GM10266 (cell line): ENCODE measurements at regions not wholly inside any gene's neighbourhood (a gene's known extent, or its start where the extent isn't known, plus 50 kb on each side); places are given as distances from the start of the nearest gene placed in this dataset.

Experiments used
- DNase-seq: peaks from one replicate; pipeline ENCODE4 v3.0.0; 2012; ENCODE audit errors: extremely low spot score
- TF ChIP-seq, protein P1 (sequence below): IDR thresholded peaks from 2 replicates; pipeline ENCODE4 v1.5.1; 2012; ENCODE audit warnings: mild to moderate bottlenecking, low read depth; ENCODE audit not compliant: control insufficient read depth, insufficient read depth; ENCODE audit errors: missing control alignments

DNA sequence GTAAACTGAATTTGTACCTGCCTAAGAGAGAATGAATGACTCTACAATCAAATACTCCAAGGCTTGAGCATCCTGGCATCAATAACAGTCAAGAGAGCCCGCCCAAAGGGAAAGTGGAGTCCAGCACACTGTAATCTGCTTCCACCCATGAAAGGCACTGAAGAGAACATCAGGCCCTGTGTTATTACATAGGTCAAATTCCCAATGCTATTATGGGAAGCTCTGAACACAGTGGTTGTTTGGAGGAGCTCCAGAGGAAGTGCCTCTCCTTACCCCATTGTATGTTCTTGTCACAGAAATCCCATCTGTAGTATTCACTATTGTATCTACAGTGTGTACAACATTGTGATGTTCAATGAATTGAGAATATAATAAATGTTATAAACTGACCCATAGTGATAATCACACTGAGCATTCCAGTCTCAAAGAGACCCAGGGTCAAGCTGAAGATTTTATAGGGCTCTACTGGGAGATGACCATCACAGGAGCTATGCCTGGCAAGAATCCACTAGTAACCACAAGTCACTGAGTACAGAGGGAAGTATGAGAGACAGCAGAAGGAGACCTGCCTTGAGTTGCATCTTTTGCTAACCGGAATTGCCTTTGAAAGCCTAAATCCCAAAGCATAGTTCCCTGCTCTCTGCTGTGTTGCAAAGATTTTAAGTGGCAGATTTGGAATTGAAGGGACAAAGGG, 446.7 kb downstream of the GJA1 start:
- no peak for DNase-seq
- TF ChIP-seq, protein P1, sequence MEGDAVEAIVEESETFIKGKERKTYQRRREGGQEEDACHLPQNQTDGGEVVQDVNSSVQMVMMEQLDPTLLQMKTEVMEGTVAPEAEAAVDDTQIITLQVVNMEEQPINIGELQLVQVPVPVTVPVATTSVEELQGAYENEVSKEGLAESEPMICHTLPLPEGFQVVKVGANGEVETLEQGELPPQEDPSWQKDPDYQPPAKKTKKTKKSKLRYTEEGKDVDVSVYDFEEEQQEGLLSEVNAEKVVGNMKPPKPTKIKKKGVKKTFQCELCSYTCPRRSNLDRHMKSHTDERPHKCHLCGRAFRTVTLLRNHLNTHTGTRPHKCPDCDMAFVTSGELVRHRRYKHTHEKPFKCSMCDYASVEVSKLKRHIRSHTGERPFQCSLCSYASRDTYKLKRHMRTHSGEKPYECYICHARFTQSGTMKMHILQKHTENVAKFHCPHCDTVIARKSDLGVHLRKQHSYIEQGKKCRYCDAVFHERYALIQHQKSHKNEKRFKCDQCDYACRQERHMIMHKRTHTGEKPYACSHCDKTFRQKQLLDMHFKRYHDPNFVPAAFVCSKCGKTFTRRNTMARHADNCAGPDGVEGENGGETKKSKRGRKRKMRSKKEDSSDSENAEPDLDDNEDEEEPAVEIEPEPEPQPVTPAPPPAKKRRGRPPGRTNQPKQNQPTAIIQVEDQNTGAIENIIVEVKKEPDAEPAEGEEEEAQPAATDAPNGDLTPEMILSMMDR = no peak

DNA sequence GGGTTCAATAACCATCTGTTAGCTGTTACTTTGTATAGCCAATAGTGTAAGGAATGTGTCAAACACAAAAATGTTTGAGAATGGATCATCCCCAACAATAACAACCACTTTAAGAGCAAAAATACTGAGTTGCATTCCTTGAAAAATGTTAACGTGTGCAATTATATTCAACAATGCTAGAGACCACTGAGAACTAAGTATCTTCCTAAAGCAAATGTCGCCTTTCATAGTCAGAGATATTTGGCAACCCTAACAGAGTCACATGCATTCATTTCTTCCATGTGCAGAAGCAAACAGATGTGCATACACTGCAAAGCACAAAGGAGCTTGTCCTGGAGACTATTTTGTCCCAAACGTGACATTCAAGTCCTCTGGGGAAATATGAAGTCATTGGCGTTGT, 448.6 kb downstream of the GJA1 start:
- no peak for DNase-seq
- TF ChIP-seq, protein P1 = no peak

DNA sequence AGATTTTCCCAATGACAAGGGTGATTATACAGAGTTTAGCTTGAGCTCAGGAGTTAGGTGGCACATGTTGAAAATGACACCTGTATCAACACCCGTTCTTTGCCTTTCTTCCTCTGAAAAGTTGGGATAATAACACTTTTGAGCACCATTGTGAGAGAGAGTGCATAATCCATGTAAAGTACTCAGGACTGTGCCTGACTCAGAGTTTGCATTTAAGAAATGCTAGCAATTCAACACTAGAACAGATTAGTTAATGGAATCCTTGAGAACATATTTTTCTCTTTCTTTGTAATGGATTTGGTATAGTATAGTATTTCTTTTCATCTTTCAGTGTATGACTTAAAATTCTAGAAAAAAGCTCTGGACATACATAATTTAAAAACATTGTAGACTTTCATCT, 449.2 kb downstream of the GJA1 start:
- TF ChIP-seq, protein P1 = no peak
- DNase-seq = no peak

DNA sequence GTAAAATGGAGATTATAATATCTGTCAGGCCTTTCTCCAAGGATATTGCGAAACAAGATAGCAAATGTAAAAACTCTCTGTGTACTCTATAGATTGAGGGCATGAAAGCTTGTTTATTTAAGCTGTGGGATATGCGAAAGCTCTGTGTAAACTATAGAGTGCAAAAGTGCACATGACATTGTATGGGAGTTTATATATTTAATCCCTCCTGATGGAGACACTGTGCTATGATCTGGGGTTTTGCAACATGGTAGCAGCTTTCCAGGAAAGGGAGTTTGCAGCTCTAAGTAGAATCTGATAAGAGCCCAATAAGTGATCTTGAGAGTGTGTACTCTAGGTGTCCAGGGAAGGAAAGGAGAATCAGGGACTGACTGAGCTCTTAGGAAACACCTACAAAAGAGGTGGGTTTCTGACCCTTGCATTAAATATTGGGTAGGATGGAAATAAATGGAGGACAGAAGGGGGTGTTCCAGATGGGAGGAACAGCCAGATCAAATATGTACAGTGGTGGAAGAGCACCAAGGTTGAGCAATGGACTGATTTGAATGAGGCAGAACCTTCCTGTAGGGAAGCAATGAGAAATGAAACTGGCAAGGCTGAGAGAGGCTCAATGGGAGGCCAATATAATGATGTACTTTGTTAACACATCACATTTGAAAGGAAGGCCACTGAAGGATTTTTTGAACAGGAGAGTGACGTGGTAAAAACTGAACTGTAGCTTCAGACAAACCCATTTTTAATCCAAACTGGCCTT, 450.1 kb downstream of the GJA1 start:
- TF ChIP-seq, protein P1 = no peak
- no peak for DNase-seq

DNA sequence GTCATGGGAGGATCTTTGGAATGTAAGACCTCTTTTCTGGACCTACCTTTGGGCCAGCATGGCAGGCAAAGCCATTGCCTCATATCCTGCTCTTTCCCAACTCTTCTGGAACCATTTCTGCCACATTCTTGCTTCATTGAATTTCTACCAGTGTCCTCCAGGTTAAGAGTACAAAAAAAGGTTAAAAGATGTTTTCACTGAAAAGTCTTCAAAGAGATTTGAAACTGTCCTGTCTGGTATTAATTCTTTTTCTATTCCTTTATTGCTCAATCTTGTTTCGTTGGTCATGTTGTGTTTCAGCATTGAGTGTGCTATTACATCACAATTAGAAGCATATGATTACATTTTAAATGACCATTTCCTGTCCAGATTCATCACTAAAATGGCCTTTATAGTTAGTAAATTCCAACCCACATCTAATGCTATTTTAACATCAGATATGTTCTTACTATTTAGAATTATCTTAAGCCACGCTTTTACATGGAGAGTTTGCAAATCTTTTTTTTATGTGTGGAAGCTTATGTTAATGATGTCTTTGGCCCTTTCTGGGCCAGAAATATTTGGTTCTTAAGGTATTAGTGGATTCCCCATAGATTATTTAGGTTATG, 450.9 kb downstream of the GJA1 start:
- TF ChIP-seq, protein P1 = no peak
- no peak for DNase-seq

DNA sequence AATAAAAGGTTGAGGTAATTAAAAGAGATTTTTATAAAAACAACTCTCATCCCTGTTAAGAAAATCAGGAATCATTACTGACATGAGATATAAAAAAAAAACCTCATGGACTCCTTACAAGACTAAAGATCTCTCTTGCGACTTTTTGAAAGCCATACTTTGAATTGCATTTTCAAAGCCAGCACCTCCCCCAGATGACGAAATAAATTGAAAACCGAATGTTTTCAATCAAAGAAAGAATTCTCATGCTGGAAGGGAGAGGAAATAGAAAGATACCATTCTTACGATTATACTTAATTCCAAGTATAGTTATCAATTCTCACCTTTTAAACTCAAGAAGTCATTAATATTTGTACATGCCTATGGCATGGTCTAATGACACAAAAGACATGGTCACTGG, 452.3 kb downstream of the GJA1 start:
- TF ChIP-seq, protein P1 = no peak
- DNase-seq = no peak
